Activated CD4-positive, alpha-beta T cell treated with anti-CD3 and anti-CD28 coated beads, Interleukin-2, amount 50 U/mL, for 1 hour (primary cell): ENCODE measurements at regions not wholly inside any gene's neighbourhood (a gene's known extent, or its start where the extent isn't known, plus 50 kb on each side); places are given as distances from the start of the nearest gene placed in this dataset.

Source experiments
- DNase-seq: peaks from one replicate; pipeline ENCODE4 v3.0.0-alpha.2; 2020

DNA sequence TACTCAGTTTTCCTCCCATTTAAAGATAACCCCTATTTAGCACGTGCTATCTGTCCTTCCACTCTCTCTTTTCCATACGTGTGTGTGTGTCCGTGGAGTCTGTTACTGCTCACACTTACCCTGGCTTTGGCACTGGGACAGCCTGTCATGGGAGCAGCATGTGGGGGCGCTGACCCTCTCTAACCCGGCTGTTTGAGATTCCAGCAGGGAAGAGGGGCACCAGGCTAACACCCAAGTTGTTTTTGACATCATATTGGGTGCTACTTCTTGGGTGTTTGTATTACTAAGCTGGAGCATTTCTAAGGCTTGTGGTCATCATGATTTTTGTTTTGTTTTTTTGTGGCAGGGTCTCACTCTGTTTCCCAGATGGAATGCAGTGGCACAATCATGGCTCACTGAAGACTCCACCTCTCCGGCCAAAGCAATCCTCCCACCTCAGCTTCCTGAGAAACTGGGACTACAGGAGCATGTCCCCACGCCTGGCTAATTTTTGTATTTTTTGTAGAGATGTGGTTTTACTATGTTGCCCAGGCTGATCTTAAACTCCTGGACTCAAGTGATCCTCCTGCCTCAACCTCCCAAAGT is 56.9 kb upstream of the SIMC1 start:
- no peak for DNase-seq

DNA sequence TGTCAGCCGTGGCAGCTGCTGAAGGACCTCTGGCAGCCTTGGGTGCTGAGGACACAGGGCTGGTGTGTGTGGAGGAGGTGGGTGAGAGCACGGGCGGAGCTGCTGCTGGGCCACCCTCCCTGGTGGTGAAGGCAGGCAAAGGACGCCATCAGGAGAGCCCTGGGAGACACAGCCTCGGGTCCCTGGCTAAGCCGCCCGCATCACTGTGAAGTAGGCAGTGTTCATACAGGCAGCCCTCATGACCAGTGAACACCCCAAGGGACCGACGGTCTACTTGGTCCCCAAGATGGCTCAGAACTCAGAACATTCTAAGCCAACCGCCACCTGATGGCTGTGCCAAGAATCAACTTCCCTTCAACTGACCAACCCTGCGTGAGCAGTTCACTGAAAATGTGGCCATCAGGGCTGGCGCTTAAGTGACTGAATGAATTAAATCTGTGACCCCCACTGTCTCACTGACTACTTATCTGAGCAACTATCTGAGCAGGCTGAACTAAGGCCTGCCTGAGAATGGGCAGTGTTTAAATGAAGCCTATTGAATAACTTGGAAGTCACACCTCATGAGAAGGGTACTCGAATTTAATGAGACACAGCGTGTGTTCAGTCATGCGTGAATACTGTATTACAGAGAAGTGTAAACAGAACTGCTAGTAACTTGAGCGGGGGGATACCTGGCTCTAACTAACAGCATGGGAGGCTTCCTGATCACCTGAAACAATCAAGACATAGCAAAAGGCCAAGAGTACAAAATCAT is 54.7 kb upstream of the SIMC1 start:
- no peak for DNase-seq

DNA sequence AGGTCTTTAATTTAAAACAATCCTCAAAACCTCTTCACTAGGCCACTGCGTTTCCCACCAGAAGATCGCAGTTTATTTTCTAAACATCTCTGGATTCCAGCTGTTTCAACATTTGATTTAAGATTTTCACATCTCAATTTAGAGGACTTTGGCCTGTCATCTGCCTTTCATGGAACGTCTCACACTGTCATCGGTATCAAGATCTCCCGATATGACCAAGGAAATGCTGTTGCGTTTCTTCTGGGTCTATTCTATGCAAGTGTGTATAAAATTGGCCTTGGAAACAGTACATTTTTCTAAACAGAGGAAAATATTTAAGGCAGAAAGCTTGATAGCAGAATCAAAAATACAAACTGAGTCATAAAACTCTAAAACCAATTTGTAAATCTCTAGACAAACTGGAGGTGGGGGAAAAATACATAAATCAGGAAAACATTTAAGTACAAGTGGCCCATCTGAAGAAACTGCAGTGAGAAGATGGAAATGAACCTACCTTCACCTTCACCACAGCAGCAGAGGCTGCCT is 53.6 kb upstream of the SIMC1 start:
- DNase-seq: no peak

DNA sequence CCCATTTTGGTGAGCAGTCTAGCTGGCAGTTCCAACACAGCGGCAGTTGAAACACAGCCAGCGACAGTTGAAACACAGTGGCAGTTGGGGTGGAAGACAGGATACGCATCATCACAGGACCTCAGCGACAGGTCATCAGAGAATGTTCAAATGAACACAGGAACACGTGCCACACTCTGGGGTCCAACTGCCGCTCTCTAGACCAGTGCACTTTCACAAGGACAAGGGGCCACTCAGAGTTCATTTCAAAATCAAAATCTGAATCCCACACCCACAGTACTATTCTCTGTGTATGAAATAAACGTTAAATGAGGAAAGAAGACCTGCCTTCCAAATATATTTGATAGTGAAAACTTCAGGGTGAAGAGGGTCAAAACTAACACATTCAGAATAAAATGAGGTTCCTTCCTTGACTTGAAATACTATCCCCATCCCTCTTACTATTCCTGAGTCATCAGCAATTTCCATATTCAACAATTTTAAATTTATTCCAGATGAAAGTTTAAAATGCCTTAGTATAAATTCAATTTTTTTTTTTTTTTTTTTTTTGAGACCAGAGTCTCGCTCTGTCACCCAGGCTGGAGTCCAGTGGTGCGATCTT is 53.0 kb upstream of the SIMC1 start:
- no peak for DNase-seq

DNA sequence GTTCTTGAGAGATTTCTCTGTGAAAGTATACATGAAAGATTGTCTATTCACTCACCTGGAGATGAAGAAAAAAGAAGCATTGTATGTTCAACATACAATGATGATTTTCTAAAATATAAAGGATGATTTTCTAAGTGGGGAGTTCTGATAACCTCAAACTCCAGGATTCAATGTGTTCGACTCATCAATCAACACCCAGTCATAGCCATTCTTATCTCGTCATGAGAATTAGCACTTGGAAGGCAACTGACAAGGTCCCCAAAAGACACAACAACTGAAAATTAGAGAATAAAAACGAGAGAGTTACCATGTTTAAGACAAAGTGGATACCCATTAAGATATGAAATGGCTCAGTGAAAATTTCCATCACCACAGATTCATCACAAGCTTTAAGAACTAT is 52.1 kb upstream of the SIMC1 start:
- DNase-seq: no peak

DNA sequence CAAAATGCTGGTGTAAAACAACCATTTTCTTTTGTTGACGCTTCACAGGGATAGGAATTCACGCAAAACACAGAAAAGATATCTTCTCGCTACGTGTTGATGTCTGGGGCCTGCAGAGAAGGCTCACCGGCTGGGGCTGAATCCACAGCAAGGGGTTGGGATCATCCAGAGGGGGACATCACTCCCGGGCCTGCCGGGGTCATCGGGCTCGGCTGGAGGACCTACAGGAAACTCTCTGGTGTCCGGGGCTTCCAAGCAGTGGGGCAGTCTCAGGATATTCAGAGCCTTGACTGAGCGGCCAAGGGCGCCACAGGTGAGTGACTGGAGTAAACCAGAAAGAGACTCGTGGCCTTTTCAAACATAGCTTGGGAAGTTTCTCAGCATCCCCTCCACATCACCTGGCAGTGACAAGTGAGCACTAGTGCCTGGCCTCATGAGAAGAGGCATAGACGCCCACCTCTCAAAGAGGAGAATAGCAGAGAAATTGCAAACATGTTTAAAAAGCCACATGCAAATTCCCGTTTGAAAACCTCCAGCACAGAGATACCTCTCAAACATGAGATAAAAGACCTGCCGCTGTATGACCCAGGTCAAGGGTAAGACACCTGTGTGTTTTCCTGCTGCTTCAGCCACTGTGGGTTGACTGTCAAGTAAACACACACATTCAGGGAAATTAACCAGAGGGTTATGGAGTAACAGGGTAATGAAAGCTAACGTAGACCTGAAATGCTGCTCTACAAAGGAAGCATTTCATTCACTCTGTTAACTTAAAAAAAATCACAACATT is 50.8 kb upstream of the SIMC1 start:
- no peak for DNase-seq

DNA sequence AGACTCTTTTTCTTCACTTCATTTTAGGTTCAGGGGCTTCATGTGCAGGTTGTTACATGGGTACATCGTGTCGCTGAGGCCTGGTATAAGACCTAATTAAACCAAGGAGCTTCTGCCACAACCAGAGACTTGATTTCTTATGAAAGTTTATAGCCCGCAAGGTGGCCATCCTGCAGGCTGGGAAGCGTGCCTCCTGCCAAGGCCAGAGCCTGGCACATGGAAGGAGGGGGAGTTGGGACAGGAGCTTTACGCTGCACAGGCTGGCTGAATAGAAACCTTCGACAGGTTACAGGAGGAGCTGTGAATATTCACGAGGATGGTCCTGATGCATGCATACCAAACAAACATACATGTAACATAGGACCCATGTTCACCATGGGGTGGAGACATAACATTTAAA is 50.1 kb upstream of the SIMC1 start:
- no peak for DNase-seq
